DOHH2 (cell line): ENCODE measurements at regions not wholly inside any gene's neighbourhood (a gene's known extent, or its start where the extent isn't known, plus 50 kb on each side); places are given as distances from the start of the nearest gene placed in this dataset.

Experiments
- H3F3A ChIP-seq: fragments of 200-600 bp; sonication (generic), shearing (Covaris generic); 2 replicates; pipeline ENCODE4 v1.6.0; 2016; ENCODE audit warnings: antibody characterized with exemption, mild to moderate bottlenecking; ENCODE audit not compliant: control insufficient read depth, insufficient read depth
- H3K27ac ChIP-seq: fragments of 200-600 bp; sonication (generic); 2 replicates; pipeline ENCODE4 v1.5.1; 2014; ENCODE audit warnings: low read depth, mild to moderate bottlenecking, low read length, moderate library complexity
- H3K27me3 ChIP-seq: fragments of 200-600 bp; sonication (generic); 2 replicates; pipeline ENCODE4 v1.6.1; 2014; ENCODE audit warnings: mild to moderate bottlenecking, low read length, mixed read lengths; ENCODE audit not compliant: control insufficient read depth
- H3K36me3 ChIP-seq: fragments of 200-600 bp; sonication (generic); 2 replicates; pipeline ENCODE4 v1.6.1; 2014; ENCODE audit warnings: mild to moderate bottlenecking, low read length, moderate library complexity, mixed read lengths; ENCODE audit not compliant: control insufficient read depth
- H3K4me1 ChIP-seq: fragments of 200-600 bp; sonication (generic); 2 replicates; pipeline ENCODE4 v1.6.1; 2014; ENCODE audit warnings: mild to moderate bottlenecking, low read length, mixed read lengths; ENCODE audit not compliant: control insufficient read depth
- H3K4me2 ChIP-seq: fragments of 200-600 bp; sonication (generic); 2 replicates; pipeline ENCODE4 v1.6.0; 2014; ENCODE audit warnings: mild to moderate bottlenecking, low read length, moderate library complexity
- H3K4me3 ChIP-seq: fragments of 200-600 bp; sonication (generic); 2 replicates; pipeline ENCODE4 v1.5.1; 2014; ENCODE audit warnings: mild to moderate bottlenecking, low read length, mixed read lengths
- H3K79me2 ChIP-seq: fragments of 200-600 bp; sonication (generic); 2 replicates; pipeline ENCODE4 v1.6.1; 2014; ENCODE audit warnings: mild to moderate bottlenecking, low read length, mixed read lengths; ENCODE audit not compliant: control insufficient read depth
- H3K9me2 ChIP-seq: fragments of 200-600 bp; sonication (generic); replicated peaks from 2 replicates; pipeline ENCODE4 v1.6.1; 2014; ENCODE audit warnings: mild to moderate bottlenecking, low read length, mixed read lengths; ENCODE audit not compliant: control insufficient read depth
- H3K9me3 ChIP-seq: fragments of 200-600 bp; sonication (generic); 2 replicates; pipeline ENCODE4 v1.6.1; 2014; ENCODE audit warnings: antibody characterized with exemption, low read length, mixed read lengths; ENCODE audit not compliant: control insufficient read depth, insufficient read depth
- H4K20me1 ChIP-seq: fragments of 200-600 bp; sonication (generic); 2 replicates; pipeline ENCODE4 v1.6.0; 2014; ENCODE audit warnings: low read depth, mild to moderate bottlenecking, antibody characterized with exemption, low read length, moderate library complexity; ENCODE audit not compliant: control insufficient read depth, insufficient read depth
- CTCF ChIP-seq: fragments of 200-600 bp; sonication (generic); IDR thresholded peaks from one replicate; pipeline ENCODE4 v1.5.1; 2014; ENCODE audit warnings: antibody characterized with exemption, mild to moderate bottlenecking, low read depth, low read length; ENCODE audit not compliant: poor library complexity, severe bottlenecking
- EZH2phosphoT487 ChIP-seq: fragments of 200-600 bp; sonication (generic); IDR thresholded peaks from 2 replicates; pipeline ENCODE4 v1.6.1; 2017; ENCODE audit warnings: borderline replicate concordance, mild to moderate bottlenecking, antibody characterized with exemption, low read length, moderate library complexity, mixed read lengths

GRCh38 chr1:219781491-219781890, 146.9 kb downstream of the SLC30A10 start:
- Histone ChIP-seq H3K36me3 (no peaks in the 10 kb centered on the region), H3F3A (no peaks in the 10 kb centered on the region), H3K9me2 (no peaks in the 10 kb centered on the region), H3K9me3 (no peaks in the 10 kb centered on the region), H3K4me3 (no peak overlapping the region), H3K27ac (no peak overlapping the region), H4K20me1 (no peaks in the 10 kb centered on the region), H3K4me2 (no peak overlapping the region), H3K27me3 (no peaks in the 10 kb centered on the region), H3K4me1 (no peaks in the 10 kb centered on the region), H3K79me2 (no peaks in the 10 kb centered on the region)
- TF ChIP-seq CTCF, result no peak
- TF ChIP-seq EZH2phosphoT487, result no peak

GRCh38 chr1:219778793-219779369, 149.5 kb downstream of the SLC30A10 start:
- no peak overlapping the region for H3K4me3 ChIP-seq
- no peaks in the 10 kb centered on the region for H3K4me1 ChIP-seq
- TF ChIP-seq CTCF (no peak), EZH2phosphoT487 (no peak)
- H3K4me2 ChIP-seq, result no peak overlapping the region
- no peaks in the 10 kb centered on the region for H3K79me2 ChIP-seq
- no peaks in the 10 kb centered on the region for H3K36me3 ChIP-seq
- no peaks in the 10 kb centered on the region for H3K27me3 ChIP-seq
- no peaks in the 10 kb centered on the region for H3K9me3 ChIP-seq
- H4K20me1 ChIP-seq, result no peaks in the 10 kb centered on the region
- no peaks in the 10 kb centered on the region for H3K9me2 ChIP-seq
- no peaks in the 10 kb centered on the region for H3F3A ChIP-seq
- H3K27ac ChIP-seq, result no peak overlapping the region

GRCh38 chr1:219778110-219778509, 150.2 kb downstream of the SLC30A10 start:
- TF ChIP-seq EZH2phosphoT487 (no peak), CTCF (no peak)
- Histone ChIP-seq H3K4me3 (no peak overlapping the region), H3K9me3 (no peaks in the 10 kb centered on the region), H3K9me2 (no peaks in the 10 kb centered on the region), H3K79me2 (no peaks in the 10 kb centered on the region), H4K20me1 (no peaks in the 10 kb centered on the region), H3K4me1 (no peaks in the 10 kb centered on the region), H3K27me3 (no peaks in the 10 kb centered on the region), H3K36me3 (no peaks in the 10 kb centered on the region), H3F3A (no peaks in the 10 kb centered on the region), H3K27ac (no peak overlapping the region), H3K4me2 (no peak overlapping the region)

GRCh38 chr1:219774386-219774785, 154.0 kb downstream of the SLC30A10 start:
- no peaks in the 10 kb centered on the region for H3K79me2 ChIP-seq
- no peaks in the 10 kb centered on the region for H3K36me3 ChIP-seq
- H3K4me2 ChIP-seq, result no peak overlapping the region
- no peak overlapping the region for H3K4me3 ChIP-seq
- no peaks in the 10 kb centered on the region for H3K27me3 ChIP-seq
- H3F3A ChIP-seq, result no peaks in the 10 kb centered on the region
- H3K9me3 ChIP-seq, result no peaks in the 10 kb centered on the region
- no peak overlapping the region for H3K27ac ChIP-seq
- no peak for TF ChIP-seq CTCF
- no peak for TF ChIP-seq EZH2phosphoT487
- H3K9me2 ChIP-seq, result no peaks in the 10 kb centered on the region
- H4K20me1 ChIP-seq, result no peaks in the 10 kb centered on the region
- H3K4me1 ChIP-seq, result no peaks in the 10 kb centered on the region
